ENCODE measurements at regions not wholly inside any gene's neighbourhood (a gene's known extent, or its start where the extent isn't known, plus 50 kb on each side); places are given as distances from the start of the nearest gene placed in this dataset.

- in situ Hi-C loops (cut with MboI; ENCODE audit: low sequenced_read_pairs), result no loop called here
- H3K4me1 ChIP-seq (ENCODE audit: control insufficient read depth, insufficient read depth, low read length), result no peaks in the 10 kb centered on the region
- no peaks in the 10 kb centered on the region for H3K9me1 ChIP-seq (ENCODE audit: insufficient read depth, low read length)
- H3K27ac ChIP-seq (ENCODE audit: insufficient read depth, low read length), result no peak overlapping the region
- no peak overlapping the region for H4K8ac ChIP-seq (ENCODE audit: low read depth in 2 of 2, low read length in 2 of 2)
- CTCF ChIA-PET, result no interaction called here
- no peak overlapping the region for H2BK20ac ChIP-seq (ENCODE audit: low read depth, low read length)
- no peak overlapping the region for H2AFZ ChIP-seq (replicated peaks; ENCODE audit: low read length, poor library complexity)
- H4K5ac ChIP-seq (ENCODE audit: low read depth, low read length), result no peak overlapping the region
- ATAC-seq (ENCODE audit: low read depth) (no peak), DNase-seq (no peak)
- no peaks in the 10 kb centered on the region for H3K36me3 ChIP-seq (ENCODE audit: control insufficient read depth, insufficient read depth, low read length)
- no peak overlapping the region for H2BK15ac ChIP-seq (ENCODE audit: low read depth, low read length)
- POLR2A ChIA-PET (ENCODE audit: unreplicated experiment), result no interaction called here
- no peak overlapping the region for H3K56ac ChIP-seq (ENCODE audit: extremely low read depth, insufficient read depth, low read length)
- WGBS, 2 experiments (ENCODE audit: extremely low coverage in 2 of 2, insufficient read length in 1 of 2), result no CpG with 5 or more reads among the region's 2 CpGs
- H2BK120ac ChIP-seq (ENCODE audit: low read depth, low read length), result no peak overlapping the region
- no peaks in the 10 kb centered on the region for H3K9me3 ChIP-seq (ENCODE audit: control insufficient read depth, insufficient read depth, low read length)
- no peak overlapping the region for H3K4me3 ChIP-seq (ENCODE audit: insufficient read depth, low read depth, low read length)
- no peaks in the 10 kb centered on the region for H4K20me1 ChIP-seq (ENCODE audit: insufficient read depth, low read length)
- H4K91ac ChIP-seq (ENCODE audit: insufficient read depth, low read depth, low read length), result no peak overlapping the region
- H3K9ac ChIP-seq (ENCODE audit: low read depth, low read length), result no peak overlapping the region
- no peak overlapping the region for H3K4ac ChIP-seq (ENCODE audit: low read depth, low read length)
- H3K79me1 ChIP-seq (ENCODE audit: low read depth in 1 of 2, low read length in 2 of 2), result no peaks in the 10 kb centered on the region
- dilution Hi-C loops (cut with HindIII; ENCODE audit: low sequenced_read_pairs, unreplicated experiment), result no loop called here
- no peak overlapping the region for H2AK5ac ChIP-seq (ENCODE audit: low read depth, low read length)
- no peak overlapping the region for H3K14ac ChIP-seq (replicated peaks; ENCODE audit: low read depth, low read length)
- TF ChIP-seq BHLHE40 (IDR thresholded peaks at IDR 0.05; ENCODE audit: low read depth, low read length) (no peak), ELK1 (IDR thresholded peaks at IDR 0.05; ENCODE audit: borderline replicate concordance, low read depth, low read length) (no peak), CHD1 (IDR thresholded peaks at IDR 0.05; ENCODE audit: low read depth, low read length) (no peak), USF2 (IDR thresholded peaks at IDR 0.05; ENCODE audit: low read depth, low read length) (no peak), MAFK (IDR thresholded peaks at IDR 0.05; ENCODE audit: low read depth, low read length) (no peak), POLR2A (IDR thresholded peaks at IDR 0.05; ENCODE audit: low read depth, low read length) (no peak), MAZ (IDR thresholded peaks at IDR 0.05; ENCODE audit: borderline replicate concordance, low read depth, low read length) (no peak), CTCF (conservative IDR thresholded peaks at IDR 0.05; ENCODE audit: low read depth, low read length) (no peak), FOS (IDR thresholded peaks at IDR 0.05; ENCODE audit: low read depth, low read length) (no peak), NFE2L2 (IDR thresholded peaks at IDR 0.05; ENCODE audit: low read depth, low read length) (no peak), CEBPB (IDR thresholded peaks at IDR 0.05; ENCODE audit: low read depth, low read length) (no peak), RCOR1 (IDR thresholded peaks at IDR 0.05; ENCODE audit: insufficient replicate concordance, low read length) (no peak), MXI1 (IDR thresholded peaks at IDR 0.05; ENCODE audit: borderline replicate concordance, low read depth, low read length) (no peak), RFX5 (IDR thresholded peaks at IDR 0.05; ENCODE audit: low read depth, low read length) (no peak)
- H2AK9ac ChIP-seq (replicated peaks; ENCODE audit: low read depth, low read length, poor library complexity), result no peak overlapping the region
- H2BK5ac ChIP-seq (ENCODE audit: low read depth, low read length, poor library complexity, severe bottlenecking), result no peak overlapping the region
- H3K4me2 ChIP-seq (ENCODE audit: low read depth, low read length), result no peak overlapping the region
- no peak overlapping the region for H3K23ac ChIP-seq (ENCODE audit: low read depth, low read length)
- H3K27me3 ChIP-seq (ENCODE audit: control insufficient read depth, insufficient read depth, low read length), result no peaks in the 10 kb centered on the region
- intact Hi-C loops (cut with micrococcal nuclease), result no loop called here
- no TSS peak for BruUV-seq (replicated peaks)
- no peak overlapping the region for H3K18ac ChIP-seq (ENCODE audit: low read depth, low read length)
These were observed 268.9 kb downstream of the ETNK1 start for GRCh38 chr12:22893878-22894277.
